Adipocyte (in vitro differentiated cells): ENCODE measurements at regions not wholly inside any gene's neighbourhood (a gene's known extent, or its start where the extent isn't known, plus 50 kb on each side); places are given as distances from the start of the nearest gene placed in this dataset.
A peak's percentile ranks its signal among the peaks of the same experiment; 100 is the strongest.
"Not testable (repeated sequence)": the region's sequence is repeated elsewhere in the genome, so short reads cannot be mapped to it uniquely, and the experiment has no call there.

Experiments used
- DNase-seq: peaks from one replicate; pipeline ENCODE4 v3.0.0-alpha.2; 2015; ENCODE audit warnings: low read depth
- H3K27me3 ChIP-seq: replicated peaks from 2 replicates; pipeline ENCODE4 v1.7.0; 2013; ENCODE audit warnings: mild to moderate bottlenecking, low read length, moderate library complexity; ENCODE audit not compliant: control insufficient read depth, insufficient read depth
- H3K36me3 ChIP-seq: 2 replicates; pipeline ENCODE4 v1.7.0; 2013; ENCODE audit warnings: low read length, mild to moderate bottlenecking, moderate library complexity; ENCODE audit not compliant: control insufficient read depth, insufficient read depth, severe bottlenecking
- H3K4me1 ChIP-seq: 2 replicates; pipeline ENCODE4 v1.7.0; 2013; ENCODE audit warnings: mild to moderate bottlenecking, low read length, moderate library complexity; ENCODE audit not compliant: control insufficient read depth, insufficient read depth
- H3K4me3 ChIP-seq: 2 replicates; pipeline ENCODE4 v1.7.0; 2013; ENCODE audit warnings: mild to moderate bottlenecking, low read length, moderate library complexity
- H3K9ac ChIP-seq: 2 replicates; pipeline ENCODE4 v1.7.0; 2013; ENCODE audit warnings: mild to moderate bottlenecking, low read length, moderate library complexity
- H3K9me3 ChIP-seq: 2 replicates; pipeline ENCODE4 v1.7.0; 2013; ENCODE audit warnings: mild to moderate bottlenecking, low read length, moderate library complexity; ENCODE audit not compliant: control insufficient read depth

GRCh38 chr1:61028136-61028535 is 54.2 kb upstream of the NFIA start:
- Histone ChIP-seq H3K9me3 (no peaks in the 10 kb centered on the region), H3K27me3 (no peaks in the 10 kb centered on the region), H3K4me1 (no peaks in the 10 kb centered on the region), H3K9ac (no peak overlapping the region), H3K36me3 (no peaks in the 10 kb centered on the region), H3K4me3 (no peak overlapping the region)
- no peak for DNase-seq

- H3K4me1 ChIP-seq, H3K9me3 ChIP-seq, H3K9ac ChIP-seq, H3K4me3 ChIP-seq, H3K36me3 ChIP-seq, H3K27me3 ChIP-seq, DNase-seq: not testable (repeated sequence)
These were observed 64.3 kb upstream of the NFIA start for GRCh38 chr1:61018068-61018467.

GRCh38 chr1:61017651-61018050 is 64.7 kb upstream of the NFIA start:
- Histone ChIP-seq H3K9me3 (no peaks in the 10 kb centered on the region), H3K4me1 (no peaks in the 10 kb centered on the region), H3K27me3 (no peaks in the 10 kb centered on the region), H3K4me3 (no peak overlapping the region), H3K9ac (no peak overlapping the region), H3K36me3 (no peaks in the 10 kb centered on the region)
- DNase-seq = no peak

- Histone ChIP-seq H3K4me1 (no peaks in the 10 kb centered on the region), H3K9me3 (no peaks in the 10 kb centered on the region), H3K27me3 (no peaks in the 10 kb centered on the region), H3K4me3 (no peak overlapping the region), H3K36me3 (no peaks in the 10 kb centered on the region), H3K9ac (no peak overlapping the region)
- no peak for DNase-seq
These were observed 68.3 kb upstream of the NFIA start for GRCh38 chr1:61013946-61014667.

DNA sequence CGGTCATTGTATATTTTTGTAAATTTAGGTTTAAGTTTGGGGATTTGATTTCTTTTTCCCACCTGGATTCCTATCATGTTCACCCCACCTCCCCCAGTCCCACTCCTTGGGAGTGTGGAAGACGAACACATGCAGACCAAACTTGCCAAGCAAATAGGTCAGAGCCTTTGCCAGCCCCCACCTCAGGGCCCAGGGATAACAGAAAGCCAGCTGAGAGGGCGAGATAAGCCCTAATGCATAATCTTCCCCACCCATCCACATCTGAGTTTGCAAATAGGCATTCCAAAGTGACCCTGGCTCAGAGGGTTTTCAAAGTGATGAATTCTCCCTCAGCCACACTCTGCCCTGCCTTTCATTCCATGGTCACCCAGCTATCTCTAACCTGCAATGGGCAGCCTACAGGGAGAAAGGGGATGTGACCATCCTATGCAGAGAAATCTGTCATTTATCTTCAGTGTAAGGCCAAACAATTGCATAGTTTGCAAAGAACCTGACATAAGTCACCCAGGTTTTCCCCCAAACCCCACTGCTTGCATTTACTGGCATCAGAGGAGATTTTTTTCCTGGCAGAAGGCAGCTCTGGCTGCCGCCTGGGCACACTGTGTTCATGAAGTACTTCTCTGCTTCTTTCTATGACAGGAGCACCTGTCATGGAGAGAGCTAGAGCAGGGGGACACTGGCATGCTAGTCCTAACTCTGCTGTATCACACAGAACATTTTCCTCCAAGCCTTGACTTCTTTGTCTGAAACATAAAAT is 69.0 kb upstream of the NFIA start:
- Histone ChIP-seq H3K9me3 (no peaks in the 10 kb centered on the region), H3K27me3 (no peaks in the 10 kb centered on the region), H3K4me3 (no peak overlapping the region), H3K4me1 (no peaks in the 10 kb centered on the region), H3K9ac (no peak overlapping the region), H3K36me3 (no peaks in the 10 kb centered on the region)
- DNase-seq = no peak

DNA sequence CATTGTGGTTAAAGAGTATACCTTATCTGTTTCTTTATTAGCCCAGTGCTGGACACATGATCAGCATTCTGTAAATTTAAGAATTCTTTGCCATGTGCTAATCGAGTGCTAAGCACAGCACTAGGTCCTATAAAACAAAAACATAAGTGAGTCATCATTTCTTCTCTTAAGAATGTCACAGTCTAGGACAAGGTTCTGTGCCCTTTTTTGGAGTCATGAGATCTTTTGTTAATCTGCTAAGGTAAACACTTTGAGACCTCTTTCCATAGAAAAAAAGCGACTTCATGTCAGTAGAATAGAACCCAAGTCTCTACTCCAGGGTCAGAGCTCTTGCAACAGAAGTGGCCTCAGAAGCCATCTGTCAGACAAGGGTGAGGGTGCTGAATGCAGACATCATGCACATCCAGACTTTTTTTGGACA is 70.0 kb upstream of the NFIA start:
- no peak overlapping the region for H3K9ac ChIP-seq
- no peaks in the 10 kb centered on the region for H3K9me3 ChIP-seq
- H3K27me3 ChIP-seq = no peaks in the 10 kb centered on the region
- DNase-seq = no peak
- no peaks in the 10 kb centered on the region for H3K36me3 ChIP-seq
- no peaks in the 10 kb centered on the region for H3K4me1 ChIP-seq
- no peak overlapping the region for H3K4me3 ChIP-seq

GRCh38 chr1:61011561-61012263 is 70.6 kb upstream of the NFIA start:
- no peaks in the 10 kb centered on the region for H3K36me3 ChIP-seq
- no peaks in the 10 kb centered on the region for H3K27me3 ChIP-seq
- H3K4me1 ChIP-seq = no peaks in the 10 kb centered on the region
- H3K9ac ChIP-seq = no peak overlapping the region
- no peak overlapping the region for H3K4me3 ChIP-seq
- DNase-seq = no peak
- no peaks in the 10 kb centered on the region for H3K9me3 ChIP-seq

GRCh38 chr1:61007534-61008364 is 74.6 kb upstream of the NFIA start:
- H3K4me1 ChIP-seq = peaks cover 5% of the 10 kb centered on the region
- no peak for DNase-seq
- H3K36me3 ChIP-seq = no peaks in the 10 kb centered on the region
- H3K9ac ChIP-seq = no peak overlapping the region
- H3K27me3 ChIP-seq = no peaks in the 10 kb centered on the region
- H3K9me3 ChIP-seq = no peaks in the 10 kb centered on the region
- H3K4me3 ChIP-seq = no peak overlapping the region

GRCh38 chr1:61005614-61006580 is 76.5 kb upstream of the NFIA start:
- no peak for DNase-seq
- Histone ChIP-seq H3K36me3 (no peaks in the 10 kb centered on the region), H3K4me1 (peaks cover 5% of the 10 kb centered on the region), H3K4me3 (no peak overlapping the region), H3K9me3 (no peaks in the 10 kb centered on the region), H3K27me3 (no peaks in the 10 kb centered on the region), H3K9ac (no peak overlapping the region)

DNA sequence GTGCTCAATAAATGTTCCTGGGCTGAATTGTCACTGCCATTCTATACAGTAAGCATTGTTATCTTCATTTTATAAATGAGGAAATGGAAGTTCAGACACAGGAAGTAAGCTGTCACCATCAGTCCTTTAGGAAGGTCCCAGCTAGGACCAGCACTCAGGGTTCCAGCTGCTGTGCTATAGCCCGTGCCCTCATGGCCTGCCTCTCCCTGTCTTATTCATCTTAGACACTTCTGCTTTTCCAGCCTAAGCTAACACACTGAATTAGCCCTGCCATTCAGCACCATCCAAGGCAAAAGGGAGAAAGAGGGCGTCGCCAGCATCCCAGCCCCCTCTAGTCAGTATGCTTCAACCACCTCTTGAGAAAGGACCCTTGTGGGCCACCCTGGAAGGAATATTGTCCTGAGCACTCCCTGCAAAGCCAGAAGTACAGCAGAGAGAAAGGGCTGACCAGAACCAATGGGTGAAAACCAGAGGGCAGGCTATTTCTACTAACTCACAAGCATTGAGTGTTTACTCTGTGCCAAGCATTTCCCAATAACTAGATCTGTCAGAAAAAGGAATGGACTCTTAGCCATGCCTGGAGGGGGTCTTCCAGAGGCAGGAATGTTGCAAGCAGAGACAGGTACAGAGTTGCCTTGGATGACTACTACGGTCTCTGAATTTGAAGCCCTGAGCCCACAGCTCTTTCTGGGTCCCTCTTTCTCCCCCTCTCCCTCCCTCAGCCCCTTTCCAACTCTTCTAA is 77.9 kb upstream of the NFIA start:
- no peak overlapping the region for H3K9ac ChIP-seq
- DNase-seq = peak; percentile 89
- no peaks in the 10 kb centered on the region for H3K27me3 ChIP-seq
- H3K4me3 ChIP-seq = no peak overlapping the region
- no peaks in the 10 kb centered on the region for H3K36me3 ChIP-seq
- peaks cover 5% of the 10 kb centered on the region for H3K4me1 ChIP-seq
- H3K9me3 ChIP-seq = no peaks in the 10 kb centered on the region
